ENCODE measurements at regions not wholly inside any gene's neighbourhood (a gene's known extent, or its start where the extent isn't known, plus 50 kb on each side); places are given as distances from the start of the nearest gene placed in this dataset.

GRCh38 chr1:229136822-229137221 lies 134.1 kb upstream of the RAB4A start:
- ChIA-PET POLR2A (no interaction called here), CTCF (interaction anchor here (0.9 kb wide), 1 partner anchor 393 kb away, joined by 3 read pairs; no protein-coding TSS in a partner anchor)
- no peak for TF ChIP-seq L3MBTL2 (conservative IDR thresholded peaks at IDR 0.05)
- TF ChIP-seq ARNT (IDR thresholded peaks at IDR 0.05) = no peak
- no peak for TF ChIP-seq TARDBP (IDR thresholded peaks at IDR 0.05)
- no peak for TF ChIP-seq BHLHE40 (IDR thresholded peaks at IDR 0.05; ENCODE audit: borderline replicate concordance)
- TF ChIP-seq FOXK2 (IDR thresholded peaks at IDR 0.05) = no peak
- no peak for TF ChIP-seq HDGF (IDR thresholded peaks at IDR 0.05; ENCODE audit: borderline replicate concordance)
- TF ChIP-seq SP1 (IDR thresholded peaks at IDR 0.05) = no peak
- TF ChIP-seq FOXM1 (IDR thresholded peaks at IDR 0.05; ENCODE audit: borderline replicate concordance) = no peak
- TF ChIP-seq SUZ12 (IDR thresholded peaks at IDR 0.05) = no peak
- TF ChIP-seq CTBP1 (IDR thresholded peaks at IDR 0.05; ENCODE audit: borderline replicate concordance) = no peak
- no peak for DNase-seq (ENCODE audit: extremely low spot score)

- POLR2A ChIA-PET = no interaction called here
- DNase-seq (ENCODE audit: extremely low spot score) = no peak
- CTCF ChIA-PET = interaction anchor here (0.6 to 0.9 kb wide), 2 partner anchors 273 to 392 kb away, joined by 3 to 5 read pairs; no protein-coding TSS in a partner anchor
- TF ChIP-seq HDGF (IDR thresholded peaks at IDR 0.05; ENCODE audit: borderline replicate concordance) = no peak
- TF ChIP-seq ZNF384 (IDR thresholded peaks at IDR 0.05) = no peak
Observed at GRCh38 chr1:229137271-229137670, 133.6 kb upstream of the RAB4A start.

- CTCF ChIA-PET = interaction anchor here (0.6 kb wide), 3 partner anchors 29 to 274 kb away, joined by 3 to 5 read pairs (median 3); no protein-coding TSS in a partner anchor
- POLR2A ChIA-PET = interaction anchor here (0.6 kb wide), 1 partner anchor 29 kb away, joined by 4 read pairs; no protein-coding TSS in a partner anchor
- DNase-seq (ENCODE audit: extremely low spot score) = no peak
- TF ChIP-seq L3MBTL2 (conservative IDR thresholded peaks at IDR 0.05) = no peak
- TF ChIP-seq FOXM1 (IDR thresholded peaks at IDR 0.05; ENCODE audit: borderline replicate concordance) = no peak
- TF ChIP-seq FOXA1 (IDR thresholded peaks at IDR 0.05) = no peak
- no peak; the same call in 1 of the 2 replicates for TF ChIP-seq PKNOX1 (IDR thresholded peaks at IDR 0.05)
- TF ChIP-seq ZNF384 (IDR thresholded peaks at IDR 0.05) = no peak
- no peak for TF ChIP-seq BHLHE40 (IDR thresholded peaks at IDR 0.05; ENCODE audit: borderline replicate concordance)
- no peak for TF ChIP-seq NFRKB (IDR thresholded peaks at IDR 0.05)
- TF ChIP-seq ELF4 (IDR thresholded peaks at IDR 0.05) = no peak
- TF ChIP-seq FOXK2 (IDR thresholded peaks at IDR 0.05) = no peak
- TF ChIP-seq CTBP1 (IDR thresholded peaks at IDR 0.05; ENCODE audit: borderline replicate concordance) = no peak
- no peak for TF ChIP-seq SUZ12 (IDR thresholded peaks at IDR 0.05)
- TF ChIP-seq LEF1 (IDR thresholded peaks at IDR 0.05; ENCODE audit: borderline replicate concordance) = no peak
- TF ChIP-seq ARNT (IDR thresholded peaks at IDR 0.05) = no peak
Observed at GRCh38 chr1:229138058-229138457, 132.9 kb upstream of the RAB4A start.

GRCh38 chr1:229139331-229140118 lies 131.4 kb upstream of the RAB4A start:
- ChIA-PET POLR2A (interaction anchor here (0.8 kb wide), 1 partner anchor 47 kb away, joined by 3 read pairs; no protein-coding TSS in a partner anchor), CTCF (no interaction called here)
- TF ChIP-seq SUZ12 (IDR thresholded peaks at IDR 0.05) (no peak), LEF1 (IDR thresholded peaks at IDR 0.05; ENCODE audit: borderline replicate concordance) (no peak), ZNF384 (IDR thresholded peaks at IDR 0.05) (no peak), ELF4 (IDR thresholded peaks at IDR 0.05) (no peak), FOXA1 (IDR thresholded peaks at IDR 0.05) (no peak), TARDBP (IDR thresholded peaks at IDR 0.05) (no peak)
- DNase-seq (ENCODE audit: extremely low spot score) = no peak

- ChIA-PET POLR2A (no interaction called here), CTCF (no interaction called here)
- TF ChIP-seq HDGF (IDR thresholded peaks at IDR 0.05; ENCODE audit: borderline replicate concordance) = no peak
- TF ChIP-seq ZNF384 (IDR thresholded peaks at IDR 0.05) = no peak
- DNase-seq (ENCODE audit: extremely low spot score) = no peak
Observed at GRCh38 chr1:229140119-229140396, 130.9 kb upstream of the RAB4A start.

GRCh38 chr1:229141271-229141670 lies 129.6 kb upstream of the RAB4A start:
- CTCF ChIA-PET = no interaction called here
- TF ChIP-seq NFRKB (IDR thresholded peaks at IDR 0.05) (no peak), ARNT (IDR thresholded peaks at IDR 0.05) (no peak), ELF4 (IDR thresholded peaks at IDR 0.05) (no peak), PKNOX1 (IDR thresholded peaks at IDR 0.05) (no peak), BHLHE40 (IDR thresholded peaks at IDR 0.05; ENCODE audit: borderline replicate concordance) (no peak), FOXM1 (IDR thresholded peaks at IDR 0.05; ENCODE audit: borderline replicate concordance) (no peak), CTBP1 (IDR thresholded peaks at IDR 0.05; ENCODE audit: borderline replicate concordance) (no peak)
- POLR2A ChIA-PET = no interaction called here
- no peak for DNase-seq (ENCODE audit: extremely low spot score)

- DNase-seq (ENCODE audit: extremely low spot score) = no peak
- ChIA-PET POLR2A (no interaction called here), CTCF (no interaction called here)
- no peak for TF ChIP-seq TARDBP (IDR thresholded peaks at IDR 0.05)
Observed at GRCh38 chr1:229141689-229142377, 129.1 kb upstream of the RAB4A start.
